GM12878 (cell line): ENCODE measurements at regions not wholly inside any gene's neighbourhood (a gene's known extent, or its start where the extent isn't known, plus 50 kb on each side); places are given as distances from the start of the nearest gene placed in this dataset.

ENCODE experiments used
- ATAC-seq: fragments of 200-7000 bp; cut with Tn5 transposase; 3 replicates; pipeline ENCODE4 v1.9.1; 2020; ENCODE audit warnings: mild to moderate bottlenecking, moderate library complexity
- BruUV-seq: library from RNA; stranded (reverse); fragments of 400-500 nt; replicated peaks from 2 replicates; lab custom pipeline; 2021; lab: Mats Ljungman, UMichigan
- CTCF ChIA-PET: fragments of 300-600 bp; sonication (Branson Sonifier 250); formaldehyde crosslinking; extraction: SDS; loops from one replicate; lab custom pipeline; 2021; ENCODE audit warnings: inconsistent platforms; lab: Yijun Ruan, JAX
- POLR2A ChIA-PET: fragments of 350-600 bp; formaldehyde crosslinking; extraction: SDS; loops from one replicate; lab custom pipeline; 2021; ENCODE audit warnings: inconsistent platforms; lab: Charles Lee
- RAD21 ChIA-PET: fragments of 300-600 bp; sonication (Branson Sonifier 250); formaldehyde crosslinking; loops from one replicate; lab custom pipeline; 2023; ENCODE audit warnings: antibody characterized with exemption; ENCODE audit not compliant: unreplicated experiment; lab: Charles Lee
- SMC1A ChIA-PET: fragments of 300-600 bp; sonication (Branson Sonifier 250); formaldehyde crosslinking; loops from one replicate; lab custom pipeline; 2023; ENCODE audit not compliant: unreplicated experiment, uncharacterized antibody; lab: Charles Lee
- DNase-seq: peaks from one replicate; pipeline ENCODE4 v3.0.0-alpha.2; 2011; ENCODE audit warnings: low read depth, low spot score
- FAIRE-seq: peaks from 3 replicates; lab custom pipeline; 2011; peaks lifted over from hg19 to GRCh38; lab: Jason Lieb, UNC
- H2AFZ ChIP-seq: 2 replicates; pipeline ENCODE4 v1.6.0; 2011; ENCODE audit warnings: low read depth, low read length, control low read depth; ENCODE audit not compliant: control insufficient read depth
- H3K27ac ChIP-seq: 2 replicates; pipeline ENCODE4 v1.5.1; 2011; ENCODE audit warnings: control low read depth; ENCODE audit not compliant: control insufficient read depth, insufficient read depth
- H3K27me3 ChIP-seq, 2 experiments: replicated peaks in 1 of 2; 2 replicates each; pipeline versions ENCODE4 v1.6.0 to v1.6.1; 2011; ENCODE audit warnings: low read length in 1 of 2; ENCODE audit not compliant: control insufficient read depth in 2 of 2, insufficient read depth in 2 of 2
- H3K36me3 ChIP-seq, 2 experiments: 2 replicates each; pipeline ENCODE4 v1.5.1; 2011; ENCODE audit warnings: low read length in 1 of 2; ENCODE audit not compliant: control insufficient read depth in 2 of 2, insufficient read depth in 2 of 2
- H3K4me1 ChIP-seq: 2 replicates; pipeline ENCODE4 v1.6.1; 2011; ENCODE audit warnings: mild to moderate bottlenecking, low read length, moderate library complexity, mixed read lengths; ENCODE audit not compliant: control insufficient read depth, insufficient read depth
- H3K4me2 ChIP-seq: 2 replicates; pipeline ENCODE4 v1.6.0; 2011; ENCODE audit warnings: control low read depth; ENCODE audit not compliant: control insufficient read depth, insufficient read depth
- H3K4me3 ChIP-seq: fragments of 200-600 bp; sonication (generic); 2 replicates; pipeline ENCODE4 v1.5.1; 2016
- H3K79me2 ChIP-seq: 2 replicates; pipeline ENCODE4 v1.6.0; 2011; ENCODE audit warnings: low read length; ENCODE audit not compliant: control insufficient read depth, insufficient read depth
- H3K9ac ChIP-seq: 2 replicates; pipeline ENCODE4 v1.8.0; 2011; ENCODE audit warnings: low read length, control low read depth, mixed read lengths; ENCODE audit not compliant: control insufficient read depth, insufficient read depth
- H3K9me3 ChIP-seq: replicated peaks from 3 replicates; pipeline ENCODE4 v1.5.1; 2011; ENCODE audit warnings: mild to moderate bottlenecking, low read length; ENCODE audit not compliant: control insufficient read depth, insufficient read depth
- H4K20me1 ChIP-seq: 2 replicates; pipeline ENCODE4 v1.6.0; 2011; ENCODE audit not compliant: control insufficient read depth, insufficient read depth
- BCL11A ChIP-seq: IDR thresholded peaks from 2 replicates; pipeline ENCODE4 v1.6.1; 2011; ENCODE audit warnings: low read depth, low read length
- EZH2 ChIP-seq: IDR thresholded peaks from 2 replicates; pipeline ENCODE4 v1.6.1; 2012; ENCODE audit warnings: low read depth, mild to moderate bottlenecking, control low read depth, inconsistent platforms, low read length, borderline replicate concordance; ENCODE audit not compliant: control insufficient read depth
- HSF1 ChIP-seq: fragments of 150-350 bp; IDR thresholded peaks from 2 replicates; pipeline ENCODE4 v1.6.1; 2014; ENCODE audit warnings: mild to moderate bottlenecking, low read depth, low read length
- JUNB ChIP-seq: IDR thresholded peaks from 2 replicates; pipeline ENCODE4 v1.6.1; 2016; ENCODE audit warnings: antibody characterized with exemption, mild to moderate bottlenecking
- KLF5 ChIP-seq: fragments of 450-650 bp; IDR thresholded peaks from 2 replicates; pipeline ENCODE4 v1.6.1; 2014; ENCODE audit warnings: mild to moderate bottlenecking; ENCODE audit not compliant: partially characterized antibody
- MEF2A ChIP-seq: IDR thresholded peaks from 2 replicates; pipeline ENCODE4 v1.6.1; 2011; ENCODE audit warnings: low read depth, mild to moderate bottlenecking, low read length, moderate library complexity; ENCODE audit not compliant: insufficient read depth
- MTA3 ChIP-seq: IDR thresholded peaks from 2 replicates; pipeline ENCODE4 v1.6.1; 2012; ENCODE audit warnings: low read length, inconsistent platforms, borderline replicate concordance
- MYC ChIP-seq: IDR thresholded peaks from 2 replicates; pipeline ENCODE4 v1.6.1; 2011; ENCODE audit warnings: mild to moderate bottlenecking, low read length, moderate library complexity, inconsistent platforms; ENCODE audit not compliant: insufficient read depth, insufficient replicate concordance, insufficient read length, severe bottlenecking
- NR2C1 ChIP-seq: fragments of 450-650 bp; IDR thresholded peaks from 2 replicates; pipeline ENCODE4 v1.6.1; 2017; ENCODE audit warnings: antibody characterized with exemption, mild to moderate bottlenecking, moderate library complexity
- NR2F1 ChIP-seq: fragments of 450-650 bp; conservative IDR thresholded peaks from 2 replicates; pipeline ENCODE4 v1.6.1; 2017; ENCODE audit warnings: mild to moderate bottlenecking
- POLR2A ChIP-seq: IDR thresholded peaks from 2 replicates; pipeline ENCODE4 v1.6.1; 2011; ENCODE audit warnings: low read depth, mild to moderate bottlenecking, low read length
- SKIL ChIP-seq: fragments of 450-650 bp; IDR thresholded peaks from 2 replicates; pipeline ENCODE4 v1.6.1; 2017; ENCODE audit warnings: mild to moderate bottlenecking, low read depth, inconsistent platforms; ENCODE audit not compliant: poor library complexity, severe bottlenecking
- SMAD5 ChIP-seq: IDR thresholded peaks from 2 replicates; pipeline ENCODE4 v1.6.1; 2016; ENCODE audit warnings: antibody characterized with exemption, low read depth
- SREBF2 ChIP-seq: IDR thresholded peaks from 2 replicates; pipeline ENCODE4 v1.6.1; 2012; ENCODE audit warnings: mild to moderate bottlenecking, low read length
- STAT3 ChIP-seq: IDR thresholded peaks from 2 replicates; pipeline ENCODE4 v1.6.1; 2011; ENCODE audit warnings: low read depth, low read length, improper control_type of control experiment
- ZZZ3 ChIP-seq: IDR thresholded peaks from 2 replicates; pipeline ENCODE4 v1.6.1; 2011; ENCODE audit warnings: low read depth; ENCODE audit not compliant: control insufficient read depth, insufficient read length
- WGBS: methylation state at CpG from one replicate; pipeline ENCODE4 v1.1.6; 2016; ENCODE audit warnings: low lambda C conversion rate; ENCODE audit not compliant: insufficient replicate concordance, insufficient coverage; ENCODE audit errors: missing lambda C conversion rate; 5-methylcytosine and 5-hydroxymethylcytosine counted together
- in situ Hi-C: fragments of 300-500 bp; cut with MboI; formaldehyde crosslinking; loops from 9 replicates; pipeline ENCODE4 v1.14.3; 2018; ENCODE audit warnings: mixed read lengths
- intact Hi-C: fragments of 100-400 bp; cut with micrococcal nuclease; formaldehyde crosslinking; loops from one replicate; pipeline ENCODE4 v1.14.2; 2022; ENCODE audit not compliant: unreplicated experiment
- TF ChIP-seq, protein P1 (sequence below): fragments of 450-650 bp; IDR thresholded peaks from 2 replicates; pipeline ENCODE4 v1.6.1; 2018; ENCODE audit warnings: mild to moderate bottlenecking, low read depth, moderate library complexity; ENCODE audit not compliant: partially characterized antibody
- TF ChIP-seq, protein P2 (sequence below): IDR thresholded peaks from 2 replicates; pipeline ENCODE4 v1.6.1; 2011; ENCODE audit warnings: low read depth, low read length, improper control_type of control experiment, borderline replicate concordance

DNA sequence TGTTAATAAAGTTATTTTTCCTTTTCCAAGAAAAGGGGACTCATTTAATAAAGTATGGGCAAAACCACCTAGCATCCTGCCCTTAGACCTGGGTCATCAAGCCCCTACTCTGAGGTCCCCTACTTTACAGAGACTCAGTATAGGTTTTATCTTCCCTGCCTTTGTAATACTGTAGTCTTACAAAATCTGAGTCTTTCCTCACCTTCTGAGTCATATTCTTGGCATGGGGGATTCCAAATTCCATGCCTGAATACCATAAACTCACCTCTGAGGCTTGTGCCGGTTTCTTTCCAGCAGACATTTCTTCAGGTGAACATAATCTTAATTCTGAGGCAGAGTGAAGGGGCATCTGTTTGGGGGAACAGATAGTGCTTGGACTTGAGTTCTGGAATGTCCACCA lies 282.5 kb downstream of the KCNA4 start (continued):
- no peak for TF ChIP-seq SKIL

DNA sequence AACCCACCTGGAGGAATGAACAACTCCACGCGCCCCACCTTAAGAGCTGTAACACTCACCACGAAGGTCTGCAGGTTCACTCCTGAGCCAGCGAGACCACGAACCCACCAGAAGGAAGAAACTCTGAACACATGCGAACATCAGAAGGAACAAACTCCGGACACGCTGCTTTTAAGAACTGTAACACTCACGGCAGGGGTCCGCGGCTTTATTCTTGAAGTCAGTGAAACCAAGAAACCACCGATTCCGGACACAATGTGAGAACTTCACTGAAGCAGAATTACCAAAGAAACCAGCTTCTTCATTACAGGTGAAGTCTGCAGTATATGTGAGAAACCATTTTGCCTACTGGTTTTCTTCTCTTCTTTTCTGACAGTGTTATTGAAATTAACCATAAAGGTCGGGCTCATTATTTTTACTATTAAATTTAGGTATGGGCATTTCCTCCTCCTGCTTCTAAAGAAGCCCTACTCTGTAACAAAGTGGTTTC lies 303.0 kb downstream of the KCNA4 start:
- H4K20me1 ChIP-seq: no peaks in the 10 kb centered on the region
- no peaks in the 10 kb centered on the region for H3K79me2 ChIP-seq
- no peak overlapping the region for H3K4me2 ChIP-seq
- no peak overlapping the region for H2AFZ ChIP-seq
- no peaks in the 10 kb centered on the region for H3K4me1 ChIP-seq
- ATAC-seq (no peak), DNase-seq (no peak), FAIRE-seq (no peak)
- H3K27me3 ChIP-seq: no peaks in the 10 kb centered on the region
- POLR2A ChIA-PET: no interaction called here
- H3K4me3 ChIP-seq: no peak overlapping the region
- no peaks in the 10 kb centered on the region for H3K9me3 ChIP-seq
- intact Hi-C loops (no loop called here), in situ Hi-C loops (no loop called here)
- H3K36me3 ChIP-seq: no peaks in the 10 kb centered on the region
- no peak overlapping the region for H3K9ac ChIP-seq
- CTCF ChIA-PET: no interaction called here
- RAD21 ChIA-PET: no interaction called here
- WGBS: 45% methylated on average over 14 of the region's 14 CpGs
- H3K27ac ChIP-seq: no peak overlapping the region
- no TSS peak for BruUV-seq
- SMC1A ChIA-PET: interaction anchor here (0.6 to 1.4 kb wide), 2 partner anchors 18 to 64 kb away, joined by 3 read pairs; no protein-coding TSS in a partner anchor
- TF ChIP-seq BCL11A (no peak), MEF2A (no peak), POLR2A (no peak), KLF5 (no peak), JUNB (no peak), NR2C1 (no peak), HSF1 (no peak), SMAD5 (no peak), MYC (no peak), ZZZ3 (no peak), EZH2 (no peak), STAT3 (no peak), SREBF2 (no peak), MTA3 (no peak), NR2F1 (no peak)
- TF ChIP-seq, protein P1, sequence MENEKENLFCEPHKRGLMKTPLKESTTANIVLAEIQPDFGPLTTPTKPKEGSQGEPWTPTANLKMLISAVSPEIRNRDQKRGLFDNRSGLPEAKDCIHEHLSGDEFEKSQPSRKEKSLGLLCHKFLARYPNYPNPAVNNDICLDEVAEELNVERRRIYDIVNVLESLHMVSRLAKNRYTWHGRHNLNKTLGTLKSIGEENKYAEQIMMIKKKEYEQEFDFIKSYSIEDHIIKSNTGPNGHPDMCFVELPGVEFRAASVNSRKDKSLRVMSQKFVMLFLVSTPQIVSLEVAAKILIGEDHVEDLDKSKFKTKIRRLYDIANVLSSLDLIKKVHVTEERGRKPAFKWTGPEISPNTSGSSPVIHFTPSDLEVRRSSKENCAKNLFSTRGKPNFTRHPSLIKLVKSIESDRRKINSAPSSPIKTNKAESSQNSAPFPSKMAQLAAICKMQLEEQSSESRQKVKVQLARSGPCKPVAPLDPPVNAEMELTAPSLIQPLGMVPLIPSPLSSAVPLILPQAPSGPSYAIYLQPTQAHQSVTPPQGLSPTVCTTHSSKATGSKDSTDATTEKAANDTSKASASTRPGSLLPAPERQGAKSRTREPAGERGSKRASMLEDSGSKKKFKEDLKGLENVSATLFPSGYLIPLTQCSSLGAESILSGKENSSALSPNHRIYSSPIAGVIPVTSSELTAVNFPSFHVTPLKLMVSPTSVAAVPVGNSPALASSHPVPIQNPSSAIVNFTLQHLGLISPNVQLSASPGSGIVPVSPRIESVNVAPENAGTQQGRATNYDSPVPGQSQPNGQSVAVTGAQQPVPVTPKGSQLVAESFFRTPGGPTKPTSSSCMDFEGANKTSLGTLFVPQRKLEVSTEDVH: no peak
- TF ChIP-seq, protein P2, sequence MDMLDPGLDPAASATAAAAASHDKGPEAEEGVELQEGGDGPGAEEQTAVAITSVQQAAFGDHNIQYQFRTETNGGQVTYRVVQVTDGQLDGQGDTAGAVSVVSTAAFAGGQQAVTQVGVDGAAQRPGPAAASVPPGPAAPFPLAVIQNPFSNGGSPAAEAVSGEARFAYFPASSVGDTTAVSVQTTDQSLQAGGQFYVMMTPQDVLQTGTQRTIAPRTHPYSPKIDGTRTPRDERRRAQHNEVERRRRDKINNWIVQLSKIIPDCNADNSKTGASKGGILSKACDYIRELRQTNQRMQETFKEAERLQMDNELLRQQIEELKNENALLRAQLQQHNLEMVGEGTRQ: no peak
